ENCODE measurements at regions not wholly inside any gene's neighbourhood (a gene's known extent, or its start where the extent isn't known, plus 50 kb on each side); places are given as distances from the start of the nearest gene placed in this dataset.

GRCh38 chr16:73339821-73340220 is 291.9 kb upstream of the ZFHX3 start:
- no peak overlapping the region for H3K4me3 ChIP-seq (ENCODE audit: low read depth in 1 of 2, low read length in 1 of 2)
- no peak for TF ChIP-seq CTCF (IDR thresholded peaks at IDR 0.05)
- no peaks in the 10 kb centered on the region for H3K36me3 ChIP-seq

GRCh38 chr16:73337373-73338296 is 289.7 kb upstream of the ZFHX3 start:
- Histone ChIP-seq H3K4me1 (ENCODE audit: control insufficient read depth in 1 of 2, insufficient read depth in 1 of 2, low read depth in 1 of 2, low read length in 1 of 2) (no peaks in the 10 kb centered on the region), H3K27ac (no peak overlapping the region), H3K36me3 (no peaks in the 10 kb centered on the region), H3K27me3 (no peaks in the 10 kb centered on the region), H3K4me3 (ENCODE audit: low read depth in 1 of 2, low read length in 1 of 2) (no peak overlapping the region), H3K9me3 (no peaks in the 10 kb centered on the region)
- no peak for TF ChIP-seq CTCF (IDR thresholded peaks at IDR 0.05)

More at GRCh38 chr16:73339821-73340220, 291.9 kb upstream of the ZFHX3 start:
- no peaks in the 10 kb centered on the region for H3K9me3 ChIP-seq
- H3K27me3 ChIP-seq: no peaks in the 10 kb centered on the region
- no peaks in the 10 kb centered on the region for H3K4me1 ChIP-seq (ENCODE audit: control insufficient read depth in 1 of 2, insufficient read depth in 1 of 2, low read depth in 1 of 2, low read length in 1 of 2)
- H3K27ac ChIP-seq: no peak overlapping the region

GRCh38 chr16:73329358-73330286 is 281.7 kb upstream of the ZFHX3 start:
- H3K27me3 ChIP-seq: no peaks in the 10 kb centered on the region
- no peak overlapping the region for H3K4me3 ChIP-seq (ENCODE audit: low read depth in 1 of 2, low read length in 1 of 2)
- no peaks in the 10 kb centered on the region for H3K9me3 ChIP-seq
- H3K4me1 ChIP-seq (ENCODE audit: control insufficient read depth in 1 of 2, insufficient read depth in 1 of 2, low read depth in 1 of 2, low read length in 1 of 2): no peaks in the 10 kb centered on the region
- H3K36me3 ChIP-seq: no peaks in the 10 kb centered on the region
- TF ChIP-seq CTCF (IDR thresholded peaks at IDR 0.05): no peak
- no peak overlapping the region for H3K27ac ChIP-seq

- no peak for TF ChIP-seq CTCF (IDR thresholded peaks at IDR 0.05)
- Histone ChIP-seq H3K27me3 (no peaks in the 10 kb centered on the region), H3K36me3 (no peaks in the 10 kb centered on the region), H3K4me3 (ENCODE audit: low read depth in 1 of 2, low read length in 1 of 2) (no peak overlapping the region), H3K9me3 (no peaks in the 10 kb centered on the region), H3K27ac (no peak overlapping the region), H3K4me1 (ENCODE audit: control insufficient read depth in 1 of 2, insufficient read depth in 1 of 2, low read depth in 1 of 2, low read length in 1 of 2) (no peaks in the 10 kb centered on the region)
These were observed 279.0 kb upstream of the ZFHX3 start for GRCh38 chr16:73326770-73327470.

- TF ChIP-seq CTCF (IDR thresholded peaks at IDR 0.05): no peak
- H3K27me3 ChIP-seq: no peaks in the 10 kb centered on the region
- no peaks in the 10 kb centered on the region for H3K9me3 ChIP-seq
- H3K36me3 ChIP-seq: no peaks in the 10 kb centered on the region
- no peak overlapping the region for H3K27ac ChIP-seq
- H3K4me1 ChIP-seq (ENCODE audit: control insufficient read depth in 1 of 2, insufficient read depth in 1 of 2, low read depth in 1 of 2, low read length in 1 of 2): no peaks in the 10 kb centered on the region
- H3K4me3 ChIP-seq (ENCODE audit: low read depth in 1 of 2, low read length in 1 of 2): no peak overlapping the region
These were observed 278.3 kb upstream of the ZFHX3 start for GRCh38 chr16:73326221-73326620.

All from neutrophil (primary cell).